Activated CD8-positive, alpha-beta memory T cell treated with anti-CD3 and anti-CD28 coated beads for 4 hours (primary cell): ENCODE measurements at regions not wholly inside any gene's neighbourhood (a gene's known extent, or its start where the extent isn't known, plus 50 kb on each side); places are given as distances from the start of the nearest gene placed in this dataset.

Experiments used
- DNase-seq, 2 donors: peaks; one replicate each; pipeline ENCODE4 v3.0.0-alpha.2; 2020; ENCODE audit warnings: low read depth in 2 of 2

DNA sequence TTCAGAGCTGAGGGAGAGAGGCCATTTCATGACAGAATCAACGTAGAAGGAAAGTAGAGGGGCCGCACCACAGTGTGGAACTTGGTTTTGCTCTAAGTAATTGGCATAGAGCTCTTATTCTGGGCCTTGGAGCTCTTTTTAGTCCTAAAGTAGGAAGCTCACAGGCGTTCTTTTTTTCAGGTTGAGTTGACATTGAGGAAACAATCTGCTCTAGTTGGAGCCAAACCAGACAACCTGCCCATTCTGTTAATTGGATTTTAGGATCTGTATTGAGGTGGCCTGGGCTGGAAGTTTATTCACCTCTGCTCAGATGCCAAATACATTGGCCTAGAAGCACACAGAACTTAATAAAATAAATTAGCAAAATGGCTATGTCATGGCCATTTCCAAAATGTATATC is 1093.9 kb downstream of the ADGRL2 start:
- DNase-seq: no peak

- no peak for DNase-seq
Measured at GRCh38 chr1:82893712-82894470, 1093.2 kb downstream of the ADGRL2 start.

- DNase-seq: no peak
Measured at GRCh38 chr1:82880506-82880905, 1079.8 kb downstream of the ADGRL2 start.

DNA sequence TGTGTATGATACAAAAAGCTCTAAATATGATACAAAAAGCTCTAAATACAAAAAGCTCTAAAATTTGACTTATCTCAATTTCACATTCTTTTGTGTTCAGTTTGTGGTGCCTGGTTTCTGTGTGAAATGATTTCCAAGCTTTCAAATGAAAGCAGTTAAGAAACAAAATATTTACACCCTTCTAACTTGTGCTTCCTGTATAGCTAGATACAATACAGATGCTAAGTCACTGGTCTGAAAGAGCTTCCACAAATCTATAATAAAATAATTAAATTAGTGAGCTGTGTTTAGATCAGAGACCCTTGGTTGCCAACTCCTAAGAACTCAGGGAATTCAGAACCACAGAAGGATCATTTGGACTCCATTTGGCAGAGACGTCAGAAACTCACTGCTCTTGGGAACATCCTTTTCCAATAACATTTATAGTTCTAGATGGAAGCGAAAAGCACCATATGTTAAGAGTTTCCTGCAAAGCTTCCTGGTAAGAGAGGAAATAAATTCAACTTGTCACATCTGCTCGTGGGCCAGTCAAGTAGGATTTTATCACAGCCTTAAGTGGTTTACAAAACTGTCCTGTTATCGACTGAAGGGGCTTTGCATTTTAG is 1079.1 kb downstream of the ADGRL2 start:
- DNase-seq: no peak

GRCh38 chr1:82875170-82875569 is 1074.4 kb downstream of the ADGRL2 start:
- DNase-seq: no peak

DNA sequence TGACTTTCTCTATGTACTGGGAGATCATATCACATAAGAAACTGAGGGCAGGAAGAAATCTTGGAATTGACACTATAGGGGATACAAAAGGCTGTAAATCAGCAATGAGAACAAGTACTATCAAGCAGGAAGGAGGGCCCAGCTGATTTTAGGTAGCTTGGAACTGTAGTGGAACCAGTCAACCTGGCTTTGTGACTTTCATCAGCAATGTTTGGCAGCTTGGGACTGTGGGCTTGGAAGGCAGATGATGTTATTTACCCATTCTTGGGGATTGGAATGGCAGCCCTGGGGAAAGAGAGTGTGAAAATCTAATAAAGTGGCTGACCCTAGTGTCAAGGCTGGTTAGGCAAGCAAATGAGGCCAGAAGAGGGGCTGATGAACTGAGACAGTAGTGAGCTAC is 1073.3 kb downstream of the ADGRL2 start:
- no peak for DNase-seq

DNA sequence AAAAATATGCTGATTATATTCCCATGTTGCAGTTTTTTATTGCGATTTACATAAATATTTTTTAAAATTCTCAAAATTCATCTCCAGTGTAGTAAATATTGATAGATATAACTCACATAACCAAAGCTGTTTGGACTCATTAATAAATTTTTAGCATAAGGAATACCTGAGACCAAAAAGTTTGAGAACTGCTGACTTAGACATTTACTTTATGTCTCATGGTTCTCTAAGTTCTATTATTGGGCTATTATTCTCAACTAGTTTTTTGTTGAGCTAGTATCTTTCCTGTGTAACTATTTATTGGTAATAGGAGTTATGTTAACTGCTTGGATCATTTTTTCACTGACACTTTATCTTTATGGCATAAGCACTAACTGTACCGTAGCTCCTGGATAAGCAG is 1069.6 kb downstream of the ADGRL2 start:
- DNase-seq: no peak

GRCh38 chr1:82867781-82868180 is 1067.0 kb downstream of the ADGRL2 start:
- no peak for DNase-seq

DNA sequence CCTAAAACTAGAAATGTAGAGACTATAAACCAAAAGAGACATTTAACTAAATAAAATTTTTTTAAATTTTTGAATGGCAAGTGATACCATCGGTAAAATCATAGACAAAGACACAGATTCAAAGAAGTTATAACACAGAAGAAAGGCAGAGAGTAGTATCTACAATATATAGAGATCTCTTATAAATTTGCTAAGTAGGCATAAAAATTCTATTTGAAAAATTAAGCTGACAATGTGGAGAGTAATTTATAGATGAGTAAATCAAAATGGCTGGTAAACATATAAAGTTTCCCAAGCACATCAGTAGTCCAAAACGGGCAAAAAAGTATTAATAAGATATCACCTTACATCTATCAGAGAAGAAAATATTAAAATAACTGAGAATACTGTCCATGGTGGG is 1061.0 kb downstream of the ADGRL2 start:
- no peak for DNase-seq

- no peak for DNase-seq
Measured at GRCh38 chr1:82858031-82858430, 1057.3 kb downstream of the ADGRL2 start.

DNA sequence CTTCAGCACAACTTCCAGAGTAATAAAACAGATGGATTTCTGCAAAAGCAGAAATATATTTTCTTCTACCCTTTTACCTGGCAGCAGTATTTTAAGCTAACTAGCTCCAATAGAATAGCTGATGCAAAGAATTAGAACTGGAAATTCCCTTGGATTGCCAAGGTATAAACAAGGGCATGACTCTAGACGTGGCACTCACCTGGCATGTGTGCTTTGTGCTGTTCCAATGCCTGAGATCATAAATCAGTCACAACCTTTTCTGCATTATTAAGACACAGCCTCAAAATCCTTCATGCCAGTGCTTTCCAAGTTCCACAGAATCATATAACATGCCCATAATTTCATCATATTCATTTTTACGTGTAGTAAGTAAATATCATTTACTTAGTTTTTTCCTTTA is 1048.7 kb downstream of the ADGRL2 start:
- DNase-seq: no peak

DNA sequence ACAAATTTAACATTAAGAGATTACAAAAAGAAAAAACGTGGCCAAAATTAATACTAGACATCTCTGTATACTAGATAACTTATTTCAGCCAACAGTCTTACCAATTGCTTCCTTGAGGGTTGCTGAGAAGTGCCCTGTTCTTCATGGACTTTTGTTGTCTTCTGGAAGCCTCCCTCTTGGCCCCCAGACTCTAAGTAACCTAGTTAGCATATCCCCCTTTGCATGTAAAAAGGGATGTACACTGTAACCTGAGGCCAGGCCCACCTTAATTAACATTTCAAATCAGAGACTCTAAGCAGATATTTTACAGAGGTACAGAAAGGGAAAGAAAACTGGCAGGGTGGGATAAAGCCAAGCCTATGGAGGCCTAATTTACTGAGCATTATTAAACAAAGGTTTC is 1047.3 kb downstream of the ADGRL2 start:
- DNase-seq: no peak

- DNase-seq: no peak
Measured at GRCh38 chr1:82845866-82846265, 1045.1 kb downstream of the ADGRL2 start.

GRCh38 chr1:82844911-82845827 is 1044.4 kb downstream of the ADGRL2 start:
- no peak for DNase-seq

DNA sequence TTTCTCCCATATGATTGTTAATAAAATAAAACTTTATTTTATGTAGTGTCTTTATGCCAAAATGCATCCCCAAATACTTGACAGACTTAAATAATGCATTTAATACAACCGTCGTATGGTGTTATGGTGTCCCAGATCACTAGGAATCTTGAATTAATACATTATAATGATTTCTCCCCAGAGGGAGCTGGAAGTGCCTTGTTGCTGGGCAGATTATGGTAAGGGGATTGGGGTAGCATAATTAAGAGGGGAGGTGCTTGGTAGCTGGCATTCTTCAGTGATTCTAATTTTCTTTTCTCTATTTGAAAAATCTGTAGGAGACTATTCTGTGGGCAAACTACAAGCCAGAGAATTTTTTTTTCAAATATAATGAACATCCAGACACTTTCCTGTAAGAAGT is 1043.7 kb downstream of the ADGRL2 start:
- DNase-seq: no peak

GRCh38 chr1:82843876-82844275 is 1043.1 kb downstream of the ADGRL2 start:
- DNase-seq: no peak

- no peak for DNase-seq
Measured at GRCh38 chr1:82840192-82840591, 1039.5 kb downstream of the ADGRL2 start.

GRCh38 chr1:82837766-82838465 is 1037.2 kb downstream of the ADGRL2 start:
- DNase-seq: no peak

DNA sequence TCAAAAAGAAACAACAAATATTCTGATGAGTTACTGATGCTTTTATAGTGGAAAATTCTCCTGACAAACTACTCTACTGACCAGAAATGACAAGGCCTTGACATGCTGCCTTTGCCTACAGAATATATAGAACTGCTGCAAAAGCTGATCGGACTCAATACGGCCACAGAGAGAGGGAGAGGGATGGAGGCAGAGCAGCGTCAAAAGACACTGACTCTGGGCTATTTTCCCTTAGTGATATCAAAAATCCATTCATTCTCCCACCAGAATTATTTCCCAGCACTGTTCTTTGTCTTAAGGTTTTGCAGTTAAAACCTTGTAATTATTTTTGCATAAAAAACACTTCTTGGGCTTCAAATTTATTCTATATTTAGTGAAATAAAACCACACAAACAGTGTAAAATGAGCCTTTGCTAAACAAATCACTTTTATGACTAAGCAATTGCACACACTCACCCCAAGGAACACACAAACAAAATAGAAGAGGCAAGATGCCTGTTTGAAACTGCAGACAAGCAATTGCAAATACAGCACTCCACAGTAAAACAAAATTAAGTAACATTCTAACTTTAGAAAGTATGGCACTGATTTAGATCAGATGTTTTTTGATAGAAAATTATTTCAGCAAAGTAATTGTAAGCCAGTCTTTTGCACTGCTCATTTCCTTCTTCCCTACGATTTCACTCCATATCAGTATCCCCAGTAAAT is 1036.4 kb downstream of the ADGRL2 start:
- no peak for DNase-seq

GRCh38 chr1:82836213-82836972 is 1035.7 kb downstream of the ADGRL2 start:
- no peak for DNase-seq
